ENCODE measurements at regions not wholly inside any gene's neighbourhood (a gene's known extent, or its start where the extent isn't known, plus 50 kb on each side); places are given as distances from the start of the nearest gene placed in this dataset.

- TF ChIP-seq, protein P1, sequence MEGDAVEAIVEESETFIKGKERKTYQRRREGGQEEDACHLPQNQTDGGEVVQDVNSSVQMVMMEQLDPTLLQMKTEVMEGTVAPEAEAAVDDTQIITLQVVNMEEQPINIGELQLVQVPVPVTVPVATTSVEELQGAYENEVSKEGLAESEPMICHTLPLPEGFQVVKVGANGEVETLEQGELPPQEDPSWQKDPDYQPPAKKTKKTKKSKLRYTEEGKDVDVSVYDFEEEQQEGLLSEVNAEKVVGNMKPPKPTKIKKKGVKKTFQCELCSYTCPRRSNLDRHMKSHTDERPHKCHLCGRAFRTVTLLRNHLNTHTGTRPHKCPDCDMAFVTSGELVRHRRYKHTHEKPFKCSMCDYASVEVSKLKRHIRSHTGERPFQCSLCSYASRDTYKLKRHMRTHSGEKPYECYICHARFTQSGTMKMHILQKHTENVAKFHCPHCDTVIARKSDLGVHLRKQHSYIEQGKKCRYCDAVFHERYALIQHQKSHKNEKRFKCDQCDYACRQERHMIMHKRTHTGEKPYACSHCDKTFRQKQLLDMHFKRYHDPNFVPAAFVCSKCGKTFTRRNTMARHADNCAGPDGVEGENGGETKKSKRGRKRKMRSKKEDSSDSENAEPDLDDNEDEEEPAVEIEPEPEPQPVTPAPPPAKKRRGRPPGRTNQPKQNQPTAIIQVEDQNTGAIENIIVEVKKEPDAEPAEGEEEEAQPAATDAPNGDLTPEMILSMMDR (IDR thresholded peaks at IDR 0.05 in 8 of 11, conservative IDR thresholded peaks at IDR 0.05 in 3 of 11): no peak
- TF ChIP-seq POLR2A (IDR thresholded peaks at IDR 0.05) (no peak), POLR2AphosphoS5 (IDR thresholded peaks at IDR 0.05) (no peak)
Observed at GRCh38 chr16:60815865-60816264, 1220.4 kb downstream of the CDH8 start.
